HG03558 (cell line): ENCODE measurements at regions not wholly inside any gene's neighbourhood (a gene's known extent, or its start where the extent isn't known, plus 50 kb on each side); places are given as distances from the start of the nearest gene placed in this dataset.

Experiments used
- ATAC-seq: cut with Tn5 transposase; IDR thresholded peaks from one replicate; pipeline ENCODE4 v1.9.1; 2021; ENCODE audit warnings: moderate number of reproducible peaks; ENCODE audit not compliant: unreplicated experiment; ENCODE audit errors: extremely low read depth

DNA sequence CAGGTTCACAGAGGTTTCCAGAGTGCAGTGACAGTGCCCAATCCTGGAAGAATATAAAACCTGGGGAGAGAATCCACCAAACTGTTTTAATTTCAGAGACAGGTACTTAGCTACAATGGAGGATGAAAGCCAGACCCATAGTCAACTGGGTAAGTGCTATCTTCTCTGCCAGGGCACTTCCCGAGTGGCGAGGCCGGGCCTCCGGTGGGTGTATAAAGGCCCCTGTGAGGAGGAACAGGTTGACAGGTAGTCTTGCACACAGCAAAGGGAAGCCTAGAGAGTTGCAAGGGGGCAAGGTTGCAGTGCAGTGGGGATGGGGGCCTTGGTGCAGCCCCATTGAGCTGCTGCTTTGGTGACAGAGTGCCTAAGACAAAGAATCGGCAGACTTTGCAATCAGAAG is 130.7 kb downstream of the SLC38A6 start:
- ATAC-seq, result no peak

- ATAC-seq, result no peak
Observed at GRCh38 chr14:61111209-61111665, 130.2 kb downstream of the SLC38A6 start.

GRCh38 chr14:61110316-61111082 is 129.5 kb downstream of the SLC38A6 start:
- no peak for ATAC-seq

DNA sequence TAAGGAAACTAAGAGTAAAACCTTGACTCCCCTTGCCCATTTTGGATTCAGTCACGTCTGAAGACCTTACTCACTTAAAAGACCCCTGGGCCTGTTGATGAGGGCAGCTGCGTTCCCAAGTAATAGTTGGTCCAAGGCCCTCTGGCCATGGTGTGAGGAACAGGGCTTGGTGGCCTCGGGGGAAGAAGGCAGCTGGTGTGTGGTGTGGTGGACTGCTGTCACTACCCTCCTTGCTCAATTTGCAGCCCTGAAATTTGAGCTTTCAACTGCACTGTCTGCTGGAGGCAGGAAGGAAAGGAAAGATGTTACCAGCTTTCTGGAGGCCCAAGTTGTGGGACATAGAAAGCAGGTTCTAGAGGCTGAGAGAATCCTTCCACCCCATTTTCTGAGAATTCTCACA is 128.2 kb downstream of the SLC38A6 start:
- no peak for ATAC-seq

DNA sequence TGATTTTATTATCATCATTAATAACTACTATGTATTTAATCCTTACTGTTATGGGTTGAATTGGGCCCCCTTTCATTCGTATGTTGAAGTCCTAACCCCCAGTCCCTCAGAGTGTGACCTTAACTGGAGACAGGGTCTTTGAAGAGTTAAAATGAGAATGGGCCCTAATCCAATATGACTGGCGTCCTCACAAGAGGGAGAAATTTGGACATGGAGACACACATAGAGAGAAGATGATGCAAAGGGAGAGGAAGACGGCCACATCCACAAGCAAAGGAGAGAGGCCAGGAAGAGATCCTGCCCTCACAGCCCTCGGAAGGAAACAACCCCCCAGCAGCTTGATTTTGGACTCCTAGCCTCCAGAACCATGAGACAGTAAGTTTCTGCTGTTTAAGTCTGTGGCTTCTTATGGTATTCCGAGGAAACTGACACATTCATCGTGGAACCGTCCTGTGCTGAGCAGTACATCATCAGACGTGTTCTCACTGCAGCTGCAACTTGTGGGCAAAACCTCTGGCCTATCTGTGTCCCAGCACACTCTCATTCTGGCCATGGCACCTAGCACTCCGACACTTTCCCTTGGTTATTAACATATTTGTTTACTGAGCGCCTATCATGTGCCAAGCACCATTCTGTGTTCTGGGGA is 127.6 kb downstream of the SLC38A6 start:
- ATAC-seq, result no peak

- no peak for ATAC-seq
Observed at GRCh38 chr14:61107869-61108493, 126.9 kb downstream of the SLC38A6 start.

- no peak for ATAC-seq
Observed at GRCh38 chr14:61106959-61107641, 126.1 kb downstream of the SLC38A6 start.

DNA sequence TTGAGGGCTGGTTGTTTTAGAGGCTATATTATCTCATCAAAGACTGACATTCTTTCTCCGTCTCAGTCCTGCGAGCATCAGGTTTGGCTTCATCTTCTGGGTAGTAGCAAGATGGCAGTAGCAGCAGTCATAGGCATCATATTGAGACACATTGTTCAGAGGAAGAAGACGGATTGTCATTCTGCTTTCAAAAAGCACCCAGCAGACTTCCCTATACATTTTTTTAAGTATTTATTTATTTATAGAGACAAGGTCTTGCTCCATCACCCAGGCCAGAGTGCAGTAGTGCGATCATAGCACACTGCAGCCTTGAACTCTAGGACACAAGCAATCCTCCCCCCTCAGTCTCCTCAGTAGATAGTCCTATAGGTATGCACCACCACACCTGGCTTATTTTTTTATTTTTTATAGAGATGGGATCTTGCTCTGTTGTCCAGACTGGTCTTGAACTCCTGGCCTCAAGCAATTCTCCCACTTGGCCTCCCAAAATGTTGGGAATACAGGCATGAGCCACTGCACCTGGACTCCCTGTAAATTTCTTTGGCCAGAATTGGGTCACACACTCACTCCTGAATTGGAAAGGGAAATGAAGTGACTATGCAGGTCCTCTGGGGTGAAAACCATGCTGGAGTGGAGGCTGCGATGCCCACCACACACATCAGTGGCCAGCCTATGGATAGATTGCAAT is 125.4 kb downstream of the SLC38A6 start:
- ATAC-seq, result no peak

GRCh38 chr14:61104358-61104757 is 123.3 kb downstream of the SLC38A6 start:
- ATAC-seq, result no peak

GRCh38 chr14:61103541-61104339 is 122.7 kb downstream of the SLC38A6 start:
- peak; percentile 43 for ATAC-seq

GRCh38 chr14:61102549-61103466 is 121.8 kb downstream of the SLC38A6 start:
- no peak for ATAC-seq
